ENCODE measurements at regions not wholly inside any gene's neighbourhood (a gene's known extent, or its start where the extent isn't known, plus 50 kb on each side); places are given as distances from the start of the nearest gene placed in this dataset.

DNA sequence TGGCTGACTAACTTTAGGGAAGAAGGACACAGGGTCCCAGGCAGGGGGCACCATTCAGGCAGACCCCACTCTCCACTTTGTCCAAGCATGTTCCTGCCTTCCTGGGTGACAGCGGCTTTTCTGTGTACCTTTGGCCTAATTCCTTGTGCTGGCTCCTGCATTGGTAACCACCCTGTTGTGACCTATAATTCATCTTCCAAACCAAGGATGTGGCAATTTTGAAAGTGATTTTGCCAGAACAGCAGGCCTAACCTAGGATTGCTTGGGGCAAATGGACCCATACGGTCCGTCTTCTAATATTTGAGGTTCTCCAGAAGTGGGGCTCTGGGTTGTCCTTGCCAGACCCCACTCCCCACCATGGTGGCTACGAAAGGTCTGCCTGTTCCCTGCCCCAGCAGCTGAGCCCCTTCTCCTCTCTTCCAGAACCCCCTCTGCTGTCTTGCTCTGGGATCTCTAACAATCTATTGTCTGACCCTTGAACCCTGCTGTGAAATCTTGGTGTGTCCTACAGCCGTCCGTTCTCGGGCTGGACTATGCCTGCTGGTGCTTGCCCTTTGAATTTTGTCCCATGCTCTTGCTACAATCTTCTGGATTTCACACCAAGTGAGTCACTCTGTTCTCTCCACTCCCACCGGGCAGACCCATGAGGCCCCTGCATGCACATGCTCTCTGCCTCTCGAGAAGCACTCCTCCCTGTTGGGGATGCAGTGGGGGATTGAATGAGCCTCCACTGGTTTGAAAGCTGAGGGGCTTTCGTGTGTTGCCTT lies 316.0 kb downstream of the CXCL12 start:
- no peak for DNase-seq (ENCODE audit: extremely low spot score, insufficient read length, low read depth)

DNA sequence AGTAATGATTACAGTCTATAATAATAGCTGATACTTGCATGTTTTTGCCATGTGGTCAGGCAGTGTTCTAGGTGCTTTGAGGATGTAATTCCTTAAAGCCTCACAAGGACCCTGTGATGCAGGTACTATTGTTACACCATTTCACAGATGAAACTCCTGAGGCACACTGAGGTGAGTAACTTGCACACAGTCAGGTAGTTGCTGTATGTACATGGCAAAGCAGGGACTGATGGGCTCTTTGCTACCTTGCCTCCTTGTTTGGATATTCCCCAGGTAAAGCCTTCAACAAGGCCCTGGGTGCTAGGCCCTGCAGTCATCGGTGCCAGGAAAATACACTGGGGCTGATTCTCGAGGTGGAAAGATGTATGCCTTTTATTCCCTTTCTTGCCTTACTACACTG lies 317.5 kb downstream of the CXCL12 start:
- FAIRE-seq (no peak), DNase-seq (ENCODE audit: extremely low spot score, insufficient read length, low read depth) (no peak)

More for the DNA sequence above, 316.0 kb downstream of the CXCL12 start:
- no peak for FAIRE-seq

- FAIRE-seq (no peak), DNase-seq (ENCODE audit: extremely low spot score, insufficient read length, low read depth) (no peak)
Observed at GRCh38 chr10:44066527-44067255, 318.2 kb downstream of the CXCL12 start.

- no peak for DNase-seq (ENCODE audit: extremely low spot score, insufficient read length, low read depth)
- FAIRE-seq: no peak
Observed at GRCh38 chr10:44065788-44066526, 318.9 kb downstream of the CXCL12 start.

- DNase-seq (ENCODE audit: extremely low spot score, insufficient read length, low read depth) (no peak), FAIRE-seq (no peak)
Observed at GRCh38 chr10:44064987-44065787, 319.7 kb downstream of the CXCL12 start.

DNA sequence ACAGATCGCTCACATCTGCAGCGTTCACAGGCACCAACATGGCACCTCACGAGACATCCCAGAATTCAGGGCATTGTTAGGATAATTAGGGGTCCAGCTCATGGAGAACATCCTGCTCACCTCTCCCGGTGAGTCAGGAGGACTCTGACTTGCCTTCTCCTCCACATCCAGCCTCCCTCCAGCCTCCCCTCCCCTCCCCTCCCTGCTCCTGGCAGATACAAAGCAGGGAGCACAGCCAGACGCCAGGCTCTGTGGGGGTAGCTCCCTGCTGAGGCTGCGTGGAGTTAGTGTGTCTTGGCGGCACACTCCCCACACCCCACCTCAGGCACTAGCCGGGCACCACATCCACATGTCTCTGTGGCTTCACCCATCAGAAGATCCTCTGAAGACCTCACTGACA lies 320.6 kb downstream of the CXCL12 start:
- FAIRE-seq: no peak
- no peak for DNase-seq (ENCODE audit: extremely low spot score, insufficient read length, low read depth)

DNA sequence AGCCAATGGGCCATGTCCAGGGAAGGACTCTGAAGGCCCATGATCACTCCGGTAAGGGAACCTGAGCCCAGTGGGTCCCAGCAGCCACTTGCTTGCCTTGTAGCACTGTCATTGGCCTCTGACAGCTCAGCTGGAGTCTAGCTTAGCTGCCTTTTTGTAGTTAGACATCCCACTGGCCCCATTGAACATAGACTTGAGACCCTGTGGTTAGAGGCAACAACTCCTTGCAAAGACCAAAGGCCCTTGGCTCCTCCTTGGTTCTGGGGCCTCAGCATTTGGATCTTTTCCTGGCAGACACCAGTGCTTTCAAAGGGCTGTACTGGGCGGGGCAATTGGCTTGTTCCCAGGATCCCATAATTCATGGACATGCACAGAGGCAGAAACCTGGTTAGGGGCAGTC lies 321.2 kb downstream of the CXCL12 start:
- FAIRE-seq (no peak), DNase-seq (ENCODE audit: extremely low spot score, insufficient read length, low read depth) (no peak)

DNA sequence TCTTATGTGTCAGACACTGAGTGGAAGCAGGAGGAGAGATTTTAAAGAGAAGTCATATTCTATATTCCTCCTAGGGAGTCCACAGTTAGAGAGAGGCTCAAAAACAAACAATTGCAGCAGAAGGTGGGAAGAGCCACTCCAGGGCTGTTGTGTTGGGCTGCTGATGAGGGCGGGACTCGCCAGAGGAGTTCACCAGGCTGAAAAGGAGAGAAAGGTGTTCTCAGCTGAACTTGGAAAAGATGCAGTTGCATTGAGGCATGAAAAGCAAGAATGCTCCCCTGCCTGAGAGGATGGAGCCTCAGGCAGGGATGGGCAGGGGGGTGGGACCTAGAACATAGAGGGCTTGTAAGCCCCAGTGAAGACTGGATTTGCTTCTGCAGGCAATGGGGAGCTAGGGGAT lies 324.2 kb downstream of the CXCL12 start:
- DNase-seq (ENCODE audit: extremely low spot score, insufficient read length, low read depth): no peak
- no peak for FAIRE-seq

DNA sequence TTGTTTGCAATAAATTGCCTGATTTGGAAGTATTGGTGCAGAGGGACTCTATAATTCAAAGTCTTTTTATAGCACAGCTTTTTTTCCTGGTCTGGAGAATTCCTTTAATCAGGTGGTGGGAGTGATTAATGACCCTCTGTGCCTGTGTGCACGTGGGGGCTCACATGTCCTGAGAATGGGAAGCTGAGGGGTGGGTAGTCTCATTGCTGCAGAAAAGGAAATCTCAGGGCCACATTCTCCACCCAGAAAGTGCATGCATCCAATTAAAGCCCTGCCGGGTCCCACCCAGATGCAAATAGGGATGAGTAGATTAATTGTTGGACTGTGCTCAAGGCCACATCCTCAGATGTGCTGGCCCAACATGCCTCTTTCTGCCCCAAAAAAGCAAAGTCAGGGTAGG lies 324.7 kb downstream of the CXCL12 start:
- FAIRE-seq (no peak), DNase-seq (ENCODE audit: extremely low spot score, insufficient read length, low read depth) (no peak)

GRCh38 chr10:44058259-44058658 lies 326.6 kb downstream of the CXCL12 start:
- FAIRE-seq: no peak
- no peak for DNase-seq (ENCODE audit: extremely low spot score, insufficient read length, low read depth)

GRCh38 chr10:44056967-44057805 lies 327.7 kb downstream of the CXCL12 start:
- DNase-seq (ENCODE audit: extremely low spot score, insufficient read length, low read depth) (no peak), FAIRE-seq (no peak)

DNA sequence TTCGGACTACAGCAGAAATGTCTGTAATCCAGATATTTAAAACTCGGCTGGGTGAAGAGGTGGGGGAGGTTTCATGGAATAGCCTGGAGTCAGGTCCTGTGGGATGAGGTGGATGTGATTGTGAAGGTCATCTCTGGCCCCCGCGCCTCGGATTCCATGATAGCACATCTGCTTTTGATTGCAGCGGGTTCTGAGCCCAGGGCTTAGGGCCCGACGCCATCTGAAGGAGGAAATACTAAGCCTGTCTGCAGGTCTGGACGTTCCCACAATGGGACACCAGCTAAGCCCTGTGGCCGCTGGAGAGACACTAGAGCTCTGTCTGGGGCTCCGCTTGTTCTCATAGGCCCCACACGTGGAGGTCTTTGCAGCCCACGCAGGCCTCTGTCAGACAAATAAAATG lies 328.7 kb downstream of the CXCL12 start:
- FAIRE-seq: no peak

DNA sequence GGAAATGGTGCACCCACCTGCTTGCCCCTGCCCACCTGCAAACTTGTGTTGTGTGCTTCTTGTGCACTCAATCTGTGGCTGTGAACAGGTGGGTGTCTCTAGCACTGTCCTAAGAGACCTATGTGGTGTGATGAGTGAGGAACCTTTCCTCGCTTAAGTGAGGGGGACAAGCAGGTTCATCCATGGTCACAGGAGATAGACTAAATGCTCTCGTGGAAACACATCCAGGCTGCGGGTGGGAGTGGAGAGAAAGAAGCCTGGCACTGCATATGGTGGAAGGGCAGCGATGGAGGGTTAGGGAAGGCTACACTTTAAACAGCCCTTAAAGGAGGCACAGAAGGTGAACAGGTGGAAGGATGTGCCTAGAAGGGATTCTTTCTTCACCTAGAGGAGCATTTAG lies 330.9 kb downstream of the CXCL12 start:
- FAIRE-seq (no peak), DNase-seq (ENCODE audit: extremely low spot score, insufficient read length, low read depth) (no peak)

More for the DNA sequence above, 328.7 kb downstream of the CXCL12 start:
- no peak for DNase-seq (ENCODE audit: extremely low spot score, insufficient read length, low read depth)

DNA sequence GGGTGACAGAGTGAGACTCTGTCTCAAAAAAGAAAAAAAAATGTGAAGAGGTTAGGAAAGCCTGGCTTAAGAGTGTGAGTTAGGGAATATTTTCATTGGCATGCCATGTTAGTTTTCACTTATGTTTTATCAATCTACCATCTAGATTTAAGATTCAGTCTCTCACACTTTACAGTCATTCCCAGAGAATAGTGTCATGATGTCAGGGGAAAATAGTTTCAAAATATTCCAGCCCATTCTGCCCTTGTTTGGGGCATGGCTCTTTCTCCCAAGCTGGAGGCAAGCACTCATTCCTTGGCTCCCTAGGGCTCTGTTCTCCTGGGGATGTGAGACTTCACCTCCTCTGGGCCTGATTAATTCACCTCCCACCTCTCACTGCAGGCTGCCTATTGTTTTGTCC lies 331.5 kb downstream of the CXCL12 start:
- no peak for DNase-seq (ENCODE audit: extremely low spot score, insufficient read length, low read depth)

GRCh38 chr10:44051584-44052385 lies 333.1 kb downstream of the CXCL12 start:
- FAIRE-seq: no peak
- DNase-seq (ENCODE audit: extremely low spot score, insufficient read length, low read depth): no peak

More for the DNA sequence above, 331.5 kb downstream of the CXCL12 start:
- no peak for FAIRE-seq

DNA sequence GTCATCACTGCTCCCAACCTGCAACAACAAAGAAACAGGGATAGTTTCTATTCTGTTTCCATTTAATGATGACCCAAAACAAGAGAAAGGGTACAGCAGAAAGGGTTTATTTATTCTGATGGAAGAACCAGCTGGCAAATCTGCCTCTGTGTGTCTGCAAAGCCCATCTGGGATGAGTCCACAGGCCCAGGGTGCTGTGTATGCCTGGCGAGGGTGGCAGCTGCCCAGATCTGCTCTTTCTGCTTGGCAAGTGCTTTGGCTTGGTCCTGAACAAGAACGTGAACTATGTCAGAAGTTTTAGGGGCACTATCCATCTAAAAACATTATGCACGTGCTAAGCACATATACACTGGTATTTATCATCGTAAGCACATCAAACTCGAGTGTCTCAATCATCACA lies 333.8 kb downstream of the CXCL12 start:
- no peak for DNase-seq (ENCODE audit: extremely low spot score, insufficient read length, low read depth)
- no peak for FAIRE-seq

GRCh38 chr10:44049301-44050015 lies 335.4 kb downstream of the CXCL12 start:
- FAIRE-seq: no peak
- DNase-seq (ENCODE audit: extremely low spot score, insufficient read length, low read depth): no peak

GRCh38 chr10:44047361-44047760 lies 337.5 kb downstream of the CXCL12 start:
- FAIRE-seq: no peak
- no peak for DNase-seq (ENCODE audit: extremely low spot score, insufficient read length, low read depth)
